ENCODE measurements at regions not wholly inside any gene's neighbourhood (a gene's known extent, or its start where the extent isn't known, plus 50 kb on each side); places are given as distances from the start of the nearest gene placed in this dataset.

DNA sequence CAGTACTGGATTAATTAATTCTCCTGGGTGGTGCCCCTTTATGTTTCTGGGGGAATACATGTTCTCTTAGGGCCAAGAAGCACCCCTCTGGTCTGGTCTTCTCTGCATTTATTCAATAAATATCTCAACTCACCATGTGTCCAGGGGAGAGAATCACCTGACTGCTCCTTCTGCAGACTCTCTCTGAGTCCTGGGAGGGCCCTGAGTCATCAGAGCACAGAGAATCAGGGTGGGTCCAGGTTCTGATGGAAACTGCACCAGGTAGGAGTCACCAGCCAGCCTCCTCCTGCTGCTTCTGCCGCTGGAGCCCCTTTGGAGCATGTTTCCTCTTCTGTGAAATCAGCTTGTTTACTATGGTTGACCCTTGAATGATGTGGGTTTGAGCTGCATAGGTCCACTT, 107.7 kb upstream of the PLET1 start:
- TF ChIP-seq POLR2A (IDR thresholded peaks at IDR 0.05) = no peak
- TF ChIP-seq, protein P1, sequence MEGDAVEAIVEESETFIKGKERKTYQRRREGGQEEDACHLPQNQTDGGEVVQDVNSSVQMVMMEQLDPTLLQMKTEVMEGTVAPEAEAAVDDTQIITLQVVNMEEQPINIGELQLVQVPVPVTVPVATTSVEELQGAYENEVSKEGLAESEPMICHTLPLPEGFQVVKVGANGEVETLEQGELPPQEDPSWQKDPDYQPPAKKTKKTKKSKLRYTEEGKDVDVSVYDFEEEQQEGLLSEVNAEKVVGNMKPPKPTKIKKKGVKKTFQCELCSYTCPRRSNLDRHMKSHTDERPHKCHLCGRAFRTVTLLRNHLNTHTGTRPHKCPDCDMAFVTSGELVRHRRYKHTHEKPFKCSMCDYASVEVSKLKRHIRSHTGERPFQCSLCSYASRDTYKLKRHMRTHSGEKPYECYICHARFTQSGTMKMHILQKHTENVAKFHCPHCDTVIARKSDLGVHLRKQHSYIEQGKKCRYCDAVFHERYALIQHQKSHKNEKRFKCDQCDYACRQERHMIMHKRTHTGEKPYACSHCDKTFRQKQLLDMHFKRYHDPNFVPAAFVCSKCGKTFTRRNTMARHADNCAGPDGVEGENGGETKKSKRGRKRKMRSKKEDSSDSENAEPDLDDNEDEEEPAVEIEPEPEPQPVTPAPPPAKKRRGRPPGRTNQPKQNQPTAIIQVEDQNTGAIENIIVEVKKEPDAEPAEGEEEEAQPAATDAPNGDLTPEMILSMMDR (IDR thresholded peaks at IDR 0.05) = no peak

Measured in ovary (tissue), 3 donors.